ENCODE measurements at regions not wholly inside any gene's neighbourhood (a gene's known extent, or its start where the extent isn't known, plus 50 kb on each side); places are given as distances from the start of the nearest gene placed in this dataset.

- WGBS, 3 donors: 89 to 93% (median 89%) methylated on average over 3 of the region's 3 CpGs
- no peak overlapping the region for H3K27ac ChIP-seq (ENCODE audit: low read depth, low read length)
Measured at GRCh38 chr2:133787651-133788050, 219.4 kb upstream of the NCKAP5 start.

- no peak overlapping the region for H3K27ac ChIP-seq (ENCODE audit: low read depth, low read length)
- 14 to 29% (median 14%) methylated on average over 1 of the region's 1 CpG for WGBS, 3 donors
Measured at GRCh38 chr2:133788386-133788785, 220.1 kb upstream of the NCKAP5 start.

GRCh38 chr2:133789743-133790142, 221.5 kb upstream of the NCKAP5 start:
- WGBS, 3 donors: 51 to 56% (median 54%) methylated on average over 4 of the region's 4 CpGs
- H3K27ac ChIP-seq (ENCODE audit: low read depth, low read length): no peak overlapping the region

DNA sequence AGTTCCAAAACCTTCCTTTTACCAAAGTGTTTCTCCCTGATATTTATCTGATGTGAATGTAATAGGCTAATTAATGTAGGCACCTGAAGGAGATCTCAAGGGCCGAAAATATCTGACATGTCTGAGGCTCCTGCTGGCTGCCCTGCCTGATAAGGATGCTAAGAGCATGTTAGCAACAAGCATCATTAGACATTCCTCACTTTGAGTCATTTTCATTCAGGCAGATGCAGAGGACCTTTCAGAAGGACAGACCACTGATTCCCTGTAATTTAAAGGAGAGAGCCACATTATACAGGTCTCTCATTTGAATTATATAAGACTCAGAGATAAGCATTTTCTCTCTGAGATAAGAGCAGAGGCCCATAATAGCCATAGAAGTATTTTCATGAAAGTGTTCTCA, 222.4 kb upstream of the NCKAP5 start:
- H3K27ac ChIP-seq (ENCODE audit: low read depth, low read length): no peak overlapping the region
- WGBS, 3 donors: 62 to 93% (median 79%) methylated on average over 1 of the region's 1 CpG

GRCh38 chr2:133791191-133791590, 222.9 kb upstream of the NCKAP5 start:
- 58 to 70% (median 60%) methylated on average over 6 of the region's 6 CpGs for WGBS, 3 donors
- no peak overlapping the region for H3K27ac ChIP-seq (ENCODE audit: low read depth, low read length)

DNA sequence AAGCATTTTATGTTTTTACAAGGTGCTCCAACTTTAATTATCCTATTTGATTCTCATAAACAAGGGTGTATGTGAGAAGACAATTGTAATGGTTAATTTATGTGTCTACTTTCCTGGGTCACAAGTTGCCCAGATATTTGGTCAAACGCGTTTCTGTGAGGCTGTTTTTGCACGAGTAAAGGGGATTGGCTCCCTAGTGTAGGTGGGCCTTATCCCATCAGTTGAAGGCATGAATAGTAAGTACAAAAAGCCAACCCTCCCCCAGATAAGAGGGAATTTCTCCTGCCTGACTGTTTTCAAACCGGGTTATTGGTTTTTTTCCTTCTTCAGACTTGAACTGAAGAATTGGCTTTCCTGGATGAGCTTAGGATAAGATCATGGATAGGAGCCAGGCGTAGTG, 224.0 kb upstream of the NCKAP5 start:
- 80 to 88% (median 83%) methylated on average over 5 of the region's 5 CpGs for WGBS, 3 donors
- no peak overlapping the region for H3K27ac ChIP-seq (ENCODE audit: low read depth, low read length)

GRCh38 chr2:133794114-133794513, 225.9 kb upstream of the NCKAP5 start:
- 57 to 89% (median 84%) methylated on average over 1 of the region's 1 CpG for WGBS, 3 donors

DNA sequence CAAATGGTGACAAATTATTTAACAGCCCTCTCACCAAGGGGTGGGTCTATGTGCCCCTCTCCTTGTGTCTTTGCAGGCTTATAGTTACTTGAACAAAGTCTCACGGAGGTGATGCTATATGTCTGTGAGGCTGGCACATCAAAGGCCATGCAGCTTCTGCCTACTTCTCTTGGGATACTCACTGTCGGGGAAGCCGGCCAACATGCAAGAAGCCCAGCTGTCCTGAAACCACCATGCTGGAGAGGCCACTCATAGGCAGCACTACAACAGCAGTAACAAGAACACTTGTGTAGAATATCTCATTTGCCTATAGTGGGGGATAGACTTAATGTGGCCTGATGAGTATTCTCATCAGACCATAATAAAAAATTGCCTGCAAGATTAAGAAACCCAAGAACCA, 233.7 kb upstream of the NCKAP5 start:
- no peak overlapping the region for H3K27ac ChIP-seq (ENCODE audit: low read depth, low read length)
- 93 to 95% (median 93%) methylated on average over 3 of the region's 3 CpGs for WGBS, 3 donors

More at GRCh38 chr2:133794114-133794513, 225.9 kb upstream of the NCKAP5 start:
- no peak overlapping the region for H3K27ac ChIP-seq (ENCODE audit: low read depth, low read length)

GRCh38 chr2:133802409-133803039, 234.3 kb upstream of the NCKAP5 start:
- H3K27ac ChIP-seq (ENCODE audit: low read depth, low read length): no peak overlapping the region
- WGBS, 3 donors: 74 to 89% (median 89%) methylated on average over 13 of the region's 13 CpGs

DNA sequence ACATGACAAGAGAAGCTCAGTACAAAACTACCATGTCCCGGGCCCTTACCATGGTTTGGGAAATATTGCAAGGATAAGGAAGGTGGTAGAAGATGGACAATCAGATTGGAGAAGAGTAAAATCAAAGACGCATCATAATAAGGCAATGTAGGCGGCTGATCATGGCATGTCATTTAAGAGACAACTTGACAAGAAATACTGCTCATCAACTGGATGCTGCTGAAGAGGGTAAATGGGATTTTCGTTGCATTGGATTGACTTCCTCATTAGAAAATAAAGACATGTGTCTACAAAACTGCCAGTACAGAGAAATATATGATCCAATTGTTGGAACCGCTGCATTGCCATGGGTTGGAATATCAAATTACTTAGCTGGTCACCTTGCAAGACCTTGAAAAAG, 238.3 kb upstream of the NCKAP5 start:
- 85 to 93% (median 86%) methylated on average over 5 of the region's 5 CpGs for WGBS, 3 donors
- no peak overlapping the region for H3K27ac ChIP-seq (ENCODE audit: low read depth, low read length)

DNA sequence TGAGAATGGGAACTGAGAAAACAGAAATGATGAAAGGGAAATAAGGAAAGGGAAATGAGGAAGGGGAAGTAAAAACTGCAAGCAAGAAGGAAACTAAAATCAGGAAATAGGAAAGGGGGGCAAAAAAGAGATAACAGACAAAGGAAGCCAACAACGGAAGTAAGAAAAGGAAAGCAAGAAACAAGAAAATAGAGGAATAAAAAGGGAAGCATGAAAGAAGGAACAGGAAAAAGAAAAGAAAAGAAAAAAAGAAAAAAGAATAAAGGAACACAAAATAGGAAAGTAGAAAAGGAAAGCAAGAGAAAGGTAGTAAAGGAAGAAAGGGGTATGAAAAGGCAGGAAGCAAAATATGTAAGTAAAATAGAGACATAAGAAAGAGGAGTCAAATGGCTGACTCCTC, 241.2 kb upstream of the NCKAP5 start:
- 70 to 83% (median 74%) methylated on average over 1 of the region's 1 CpG for WGBS, 3 donors
- no peak overlapping the region for H3K27ac ChIP-seq (ENCODE audit: low read depth, low read length)

DNA sequence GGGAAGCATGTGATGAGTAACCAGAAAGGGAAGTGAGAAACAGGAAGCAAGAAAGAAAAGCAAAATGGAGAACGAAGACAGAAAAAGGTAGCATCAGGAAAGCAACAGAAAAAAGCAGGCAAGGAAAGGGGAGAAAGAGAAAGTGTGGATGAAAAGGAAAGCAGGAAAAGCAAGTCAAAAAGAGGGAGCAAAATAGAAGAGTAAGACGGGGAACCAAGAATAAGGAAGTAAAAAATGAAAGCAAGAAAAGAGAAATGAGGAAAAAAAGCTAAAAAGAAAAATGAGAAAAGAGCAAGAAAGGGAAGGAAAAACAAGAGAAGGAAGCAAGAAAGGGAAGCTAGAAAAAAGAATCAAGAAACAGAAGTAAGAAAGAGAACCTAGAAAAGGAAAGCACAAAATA, 242.3 kb upstream of the NCKAP5 start:
- no peak overlapping the region for H3K27ac ChIP-seq (ENCODE audit: low read depth, low read length)
- WGBS, 3 donors: 78 to 84% (median 81%) methylated on average over 2 of the region's 2 CpGs

DNA sequence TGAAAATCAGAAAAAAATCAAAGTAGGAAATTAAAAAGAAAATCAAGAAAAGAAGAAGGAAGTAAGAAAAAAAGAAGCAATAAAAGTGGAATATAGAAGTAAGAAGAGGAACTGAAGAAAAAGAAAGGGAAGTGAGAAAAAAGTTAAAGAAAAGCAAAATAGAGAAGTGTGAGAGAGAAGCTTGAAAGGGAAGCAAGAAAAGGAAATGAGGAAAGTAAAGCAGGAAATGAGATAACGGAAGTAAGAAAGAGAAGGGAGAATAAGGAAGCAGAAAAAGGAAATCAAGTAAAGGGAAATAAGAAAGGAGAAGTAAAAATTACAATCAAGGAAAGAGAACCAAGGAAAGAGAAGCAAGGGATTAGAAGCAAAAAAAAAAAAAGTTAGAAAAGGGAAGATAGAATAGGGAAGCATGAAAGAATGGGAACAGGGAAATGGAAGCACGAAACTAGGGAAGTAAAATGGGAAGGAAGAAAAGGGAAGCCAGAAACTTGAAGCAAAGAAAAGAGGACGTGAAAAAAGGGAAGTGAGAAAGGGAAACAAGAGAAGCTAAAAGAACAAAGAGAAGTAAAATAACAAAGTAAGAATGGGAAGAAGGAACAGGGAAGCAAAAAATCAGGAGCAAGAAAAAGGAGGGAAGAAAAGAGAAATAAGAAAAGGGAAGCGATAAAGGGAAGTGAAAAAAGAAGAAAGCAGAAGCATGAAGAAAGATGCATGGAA, 243.3 kb upstream of the NCKAP5 start:
- 55 to 74% (median 59%) methylated on average over 4 of the region's 4 CpGs for WGBS, 3 donors
- no peak overlapping the region for H3K27ac ChIP-seq (ENCODE audit: low read depth, low read length)

DNA sequence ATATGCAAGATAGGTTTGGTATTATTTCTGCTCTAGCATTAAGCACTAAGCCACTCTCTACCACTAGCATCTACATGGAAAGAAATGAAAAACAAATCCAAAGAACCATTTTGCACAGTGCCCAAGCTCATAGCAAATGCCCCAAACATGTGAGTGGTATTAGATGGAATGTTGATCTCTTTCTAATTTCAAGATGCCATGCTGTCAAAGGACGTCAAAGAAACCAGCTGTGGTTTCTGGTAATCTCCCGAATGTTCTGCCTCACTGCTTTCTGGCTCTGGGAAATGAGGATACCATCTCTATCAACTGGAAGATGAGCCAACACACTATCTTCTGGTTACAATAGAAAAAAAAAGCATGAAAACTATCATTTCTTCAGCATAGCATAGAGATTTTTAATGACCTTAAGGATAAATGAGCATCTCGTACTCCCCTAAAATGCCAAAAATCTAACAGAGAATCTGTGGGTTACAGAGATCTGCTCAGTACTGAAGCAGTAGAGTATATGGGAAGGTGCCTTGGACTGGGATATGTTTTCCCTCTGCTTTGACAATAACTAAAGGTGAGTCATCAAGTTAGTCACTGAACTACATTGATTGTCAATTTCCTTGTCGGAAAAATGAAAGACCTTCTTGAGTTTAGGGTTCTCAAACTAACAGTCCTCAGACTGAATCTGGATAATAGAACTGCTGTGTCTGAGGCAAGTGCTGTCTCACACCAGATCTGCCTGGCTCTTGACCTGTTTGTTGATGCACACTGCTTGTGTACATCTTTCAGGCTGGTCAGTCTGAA, 244.8 kb upstream of the NCKAP5 start:
- 73 to 91% (median 90%) methylated on average over 4 of the region's 4 CpGs for WGBS, 3 donors
- H3K27ac ChIP-seq (ENCODE audit: low read depth, low read length): no peak overlapping the region

DNA sequence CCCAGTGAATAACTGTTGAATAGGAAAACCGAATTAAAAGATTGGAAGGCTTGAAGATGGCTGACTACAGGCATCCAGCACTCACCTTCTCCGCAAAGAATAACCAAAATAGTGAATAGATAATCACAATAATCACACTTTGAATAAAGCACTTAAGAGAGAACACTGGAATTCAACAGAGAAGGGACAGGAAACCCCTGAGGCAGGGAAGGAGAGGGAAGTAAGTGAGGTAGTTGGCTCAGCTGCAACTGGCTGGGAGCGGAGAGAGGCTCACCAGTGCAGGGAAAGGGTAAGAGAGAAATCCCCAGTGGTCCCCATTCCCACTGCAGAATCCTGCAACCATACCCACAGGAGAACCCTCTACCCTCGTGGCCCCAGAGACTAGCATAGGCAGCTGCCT, 246.6 kb upstream of the NCKAP5 start:
- WGBS, 3 donors: 66 to 70% (median 69%) methylated on average over 4 of the region's 4 CpGs
- H3K27ac ChIP-seq (ENCODE audit: low read depth, low read length): no peak overlapping the region

DNA sequence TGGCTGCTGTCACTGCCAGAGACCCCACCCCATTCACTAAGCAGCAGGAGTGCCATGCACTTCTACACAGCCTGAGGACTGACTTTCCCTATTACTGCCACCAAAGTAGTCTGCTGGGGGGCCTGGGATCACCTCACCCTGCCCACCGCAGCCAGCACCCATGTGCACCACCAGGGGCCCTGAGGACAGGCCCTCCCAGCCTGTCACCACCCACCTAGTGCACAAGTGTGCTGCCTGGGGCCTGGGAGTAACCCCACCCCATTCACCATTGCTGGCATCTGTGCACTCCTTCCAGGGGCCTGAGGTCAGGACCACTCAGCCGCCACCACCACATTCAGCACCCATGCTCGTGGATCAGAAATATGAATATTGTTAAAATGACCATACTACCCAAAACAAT, 247.8 kb upstream of the NCKAP5 start:
- H3K27ac ChIP-seq (ENCODE audit: low read depth, low read length): no peak overlapping the region
- 78 to 94% (median 83%) methylated on average over 3 of the region's 3 CpGs for WGBS, 3 donors

DNA sequence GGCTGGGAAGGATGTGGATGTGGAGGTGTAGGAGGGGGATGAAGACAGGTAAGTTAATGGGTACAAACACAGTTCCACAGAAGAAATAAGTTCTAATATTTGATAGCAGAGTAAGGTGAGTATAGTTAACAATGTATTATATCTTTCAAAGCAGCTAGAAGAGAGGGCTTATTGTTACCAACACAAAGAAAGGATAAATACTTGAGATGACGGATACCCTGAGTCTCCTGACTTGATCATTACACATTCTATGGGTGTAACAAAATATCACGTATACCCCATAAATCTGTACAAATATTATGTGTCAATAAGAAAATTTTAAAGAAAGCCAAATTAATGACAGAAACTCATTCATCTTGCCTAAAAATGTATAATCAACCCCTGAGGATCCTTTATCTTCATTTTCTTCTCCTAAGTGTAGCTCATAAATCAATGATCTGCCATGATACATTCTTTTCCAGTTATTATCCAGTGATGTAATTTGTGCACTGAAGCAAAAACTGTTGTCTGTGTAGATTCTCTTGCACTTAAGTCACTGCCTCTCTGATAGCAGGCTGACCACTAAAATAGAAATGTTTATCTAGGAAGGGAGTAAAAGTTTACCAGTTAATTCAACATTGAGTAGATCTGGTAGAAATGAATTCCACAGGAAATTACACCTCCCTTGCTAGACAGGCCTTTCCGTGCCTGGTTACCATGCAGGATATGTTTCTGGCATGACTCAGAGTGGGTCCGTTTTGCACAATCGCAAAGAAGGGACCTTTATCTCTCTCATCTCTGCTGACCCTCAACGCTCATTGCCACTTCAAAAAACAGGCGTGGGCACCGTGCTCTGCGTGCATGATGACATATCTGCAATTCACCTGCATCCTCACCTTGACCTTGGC, 249.7 kb upstream of the NCKAP5 start:
- H3K27ac ChIP-seq (ENCODE audit: low read depth, low read length): no peak overlapping the region
- 21 to 30% (median 24%) methylated on average over 9 of the region's 9 CpGs for WGBS, 3 donors

GRCh38 chr2:133818661-133819060, 250.4 kb upstream of the NCKAP5 start:
- no peak overlapping the region for H3K27ac ChIP-seq (ENCODE audit: low read depth, low read length)
- WGBS, 3 donors: 48 to 68% (median 67%) methylated on average over 3 of the region's 3 CpGs

All from adipose tissue (tissue), 3 donors.